ENCODE measurements at regions not wholly inside any gene's neighbourhood (a gene's known extent, or its start where the extent isn't known, plus 50 kb on each side); places are given as distances from the start of the nearest gene placed in this dataset.

GRCh38 chr6:131413831-131414191 lies 159.2 kb upstream of the ARG1 start:
- TF ChIP-seq CTCF (IDR thresholded peaks at IDR 0.05) (no peak), POLR2A (IDR thresholded peaks at IDR 0.05) (no peak)
